ENCODE measurements at regions not wholly inside any gene's neighbourhood (a gene's known extent, or its start where the extent isn't known, plus 50 kb on each side); places are given as distances from the start of the nearest gene placed in this dataset.

GRCh38 chr10:3224241-3224640 is 51.7 kb upstream of the PITRM1 start:
- H3K27ac ChIP-seq (ENCODE audit: low read depth in 2 of 2, low read length in 1 of 2) = no peak overlapping the region
- no peaks in the 10 kb centered on the region for H3K27me3 ChIP-seq (ENCODE audit: insufficient read depth)
- H3K4me1 ChIP-seq (ENCODE audit: control insufficient read depth in 1 of 2, insufficient read depth in 2 of 2, low read depth in 1 of 2, low read length in 1 of 2) = peaks cover 0 to 21% of the 10 kb centered on the region in 2 experiments; a peak in 2 of 4 replicates
- H3K9me3 ChIP-seq = no peaks in the 10 kb centered on the region
- CTCF ChIA-PET = interaction anchor here (0.6 to 0.8 kb wide), 2 partner anchors 16 to 1521 kb away, joined by 3 read pairs; no protein-coding TSS in a partner anchor
- H2AFZ ChIP-seq (ENCODE audit: low read depth) = no peak overlapping the region
- no peak for DNase-seq
- TF ChIP-seq USF2 (IDR thresholded peaks at IDR 0.05; ENCODE audit: borderline replicate concordance, low read depth, low read length) (no peak), IRF3 (IDR thresholded peaks at IDR 0.05; ENCODE audit: low read depth, low read length) (no peak), YY1 (IDR thresholded peaks at IDR 0.05; ENCODE audit: low read depth) (no peak), MXI1 (IDR thresholded peaks at IDR 0.05; ENCODE audit: low read depth, low read length) (no peak)
- H3F3A ChIP-seq (replicated peaks; ENCODE audit: insufficient read depth) = peaks cover 36% of the 10 kb centered on the region
- no peaks in the 10 kb centered on the region for H4K20me1 ChIP-seq (ENCODE audit: insufficient read depth)
- POLR2A ChIA-PET = no interaction called here
- no peaks in the 10 kb centered on the region for H3K9me2 ChIP-seq
- H3K9ac ChIP-seq = no peak overlapping the region
- no peak overlapping the region for H3K4me2 ChIP-seq
- WGBS (ENCODE audit: low lambda C conversion rate) = 94% methylated on average over 3 of the region's 3 CpGs
- H3K36me3 ChIP-seq (replicated peaks in 1 of 2; ENCODE audit: control insufficient read depth in 1 of 2, insufficient read depth in 2 of 2, low read length in 1 of 2) = no peaks in the 10 kb centered on the region
- no peaks in the 10 kb centered on the region for H3K79me2 ChIP-seq (ENCODE audit: insufficient read depth)
- H3K4me3 ChIP-seq (ENCODE audit: low read depth in 2 of 2, low read length in 1 of 2) = no peak overlapping the region

- Histone ChIP-seq H4K20me1 (ENCODE audit: insufficient read depth) (no peaks in the 10 kb centered on the region), H3F3A (replicated peaks; ENCODE audit: insufficient read depth) (peaks cover 32% of the 10 kb centered on the region), H3K4me3 (ENCODE audit: low read depth in 2 of 2, low read length in 1 of 2) (no peak overlapping the region), H3K9ac (no peak overlapping the region), H3K79me2 (ENCODE audit: insufficient read depth) (no peaks in the 10 kb centered on the region), H2AFZ (ENCODE audit: low read depth) (no peak overlapping the region), H3K27ac (ENCODE audit: low read depth in 2 of 2, low read length in 1 of 2) (peak overlapping the region in 1 of 2 experiments; percentile 23; a peak in 2 of 4 replicates), H3K9me3 (no peaks in the 10 kb centered on the region), H3K27me3 (ENCODE audit: insufficient read depth) (no peaks in the 10 kb centered on the region), H3K4me2 (no peak overlapping the region), H3K36me3 (replicated peaks in 1 of 2; ENCODE audit: control insufficient read depth in 1 of 2, insufficient read depth in 2 of 2, low read length in 1 of 2) (no peaks in the 10 kb centered on the region), H3K4me1 (ENCODE audit: control insufficient read depth in 1 of 2, insufficient read depth in 2 of 2, low read depth in 1 of 2, low read length in 1 of 2) (peaks cover 0 to 21% of the 10 kb centered on the region in 2 experiments; a peak in 2 of 4 replicates), H3K9me2 (no peaks in the 10 kb centered on the region)
- no peak for TF ChIP-seq RXRA (IDR thresholded peaks at IDR 0.05; ENCODE audit: borderline replicate concordance, low read depth)
- TF ChIP-seq YY1 (IDR thresholded peaks at IDR 0.05; ENCODE audit: low read depth) = no peak
- no peak for TF ChIP-seq EP300 (IDR thresholded peaks at IDR 0.05; ENCODE audit: borderline replicate concordance in 1 of 2, low read depth in 1 of 2, low read length in 1 of 2)
- no peak for TF ChIP-seq FOXJ3 (CRISPR knock-in tag; IDR thresholded peaks at IDR 0.05)
- TF ChIP-seq REST (IDR thresholded peaks at IDR 0.05; ENCODE audit: low read depth, low read length) = no peak
- TF ChIP-seq FOXM1 (IDR thresholded peaks at IDR 0.05; ENCODE audit: low read depth) = no peak
- no peak for TF ChIP-seq RAD21 (IDR thresholded peaks at IDR 0.05; ENCODE audit: low read length)
- ChIA-PET POLR2A (no interaction called here), CTCF (interaction anchor here (1.1 kb wide), 1 partner anchor 17 kb away, joined by 6 read pairs; no protein-coding TSS in a partner anchor)
- DNase-seq = no peak
- 99% methylated on average over 3 of the region's 3 CpGs for WGBS (ENCODE audit: low lambda C conversion rate)
Measured at GRCh38 chr10:3222626-3223025, 50.0 kb upstream of the PITRM1 start.

Measured in SK-N-SH (cell line).